ENCODE measurements at regions not wholly inside any gene's neighbourhood (a gene's known extent, or its start where the extent isn't known, plus 50 kb on each side); places are given as distances from the start of the nearest gene placed in this dataset.

GRCh38 chr12:58809064-58809607, 111.2 kb downstream of the LRIG3 start:
- Histone ChIP-seq H3K27me3 (replicated peaks in 1 of 4; ENCODE audit: control extremely low read depth in 1 of 4, control insufficient read depth in 3 of 4, insufficient read depth in 4 of 4, low read length in 3 of 4) (no peaks in the 10 kb centered on the region), H4K20me1 (ENCODE audit: control insufficient read depth, insufficient read depth, low read length, poor library complexity, severe bottlenecking) (no peaks in the 10 kb centered on the region), H3K9ac (ENCODE audit: low read length) (no peak overlapping the region), H3K9me3 (ENCODE audit: control extremely low read depth in 1 of 3, control insufficient read depth in 2 of 3, insufficient read depth in 1 of 3, low read length in 2 of 3) (no peaks in the 10 kb centered on the region), H3K4me2 (replicated peaks; ENCODE audit: low read depth, low read length, poor library complexity, severe bottlenecking) (no peak overlapping the region), H3K4me3 (ENCODE audit: control extremely low read depth in 1 of 5, extremely low read depth in 1 of 5, insufficient read depth in 1 of 5, low read depth in 2 of 5, low read length in 4 of 5) (no peak overlapping the region), H3K79me2 (ENCODE audit: control insufficient read depth, insufficient read depth, low read length) (no peaks in the 10 kb centered on the region), H3K27ac (ENCODE audit: low read length in 2 of 2) (no peak overlapping the region), H3K4me1 (ENCODE audit: control insufficient read depth in 2 of 2, insufficient read depth in 2 of 2, low read length in 2 of 2) (no peaks in the 10 kb centered on the region), H2AFZ (ENCODE audit: insufficient read depth, low read depth, low read length, poor library complexity, severe bottlenecking) (no peak overlapping the region), H3K36me3 (replicated peaks in 1 of 2; ENCODE audit: control extremely low read depth in 1 of 2, control insufficient read depth in 1 of 2, extremely low read depth in 1 of 2, insufficient read depth in 2 of 2, low read length in 1 of 2) (no peaks in the 10 kb centered on the region)
- no peak for DNase-seq
- Mint-ChIP-seq H3K4me3 (no peak overlapping the region), H3K27ac (no peak overlapping the region), H3K9me3 (ENCODE audit: insufficient read depth) (no peaks in the 10 kb centered on the region), H3K4me1 (no peaks in the 10 kb centered on the region), H3K27me3 (no peaks in the 10 kb centered on the region)
- intact Hi-C loops (cut with micrococcal nuclease), result no loop called here
- 94% methylated on average over 2 of the region's 4 CpGs for WGBS (ENCODE audit: insufficient coverage)
- POLR2A ChIA-PET, result no interaction called here
- CTCF ChIA-PET, result no interaction called here
- TF ChIP-seq EZH2 (IDR thresholded peaks at IDR 0.05; ENCODE audit: borderline replicate concordance, insufficient read depth, low read depth, low read length, poor library complexity, severe bottlenecking), result no peak
- no peak for TF ChIP-seq CTCF (IDR thresholded peaks at IDR 0.05)
- ATAC-seq (ENCODE audit: low read depth), result no peak

- Histone ChIP-seq H3K27me3 (replicated peaks in 1 of 4; ENCODE audit: control extremely low read depth in 1 of 4, control insufficient read depth in 3 of 4, insufficient read depth in 4 of 4, low read length in 3 of 4) (no peaks in the 10 kb centered on the region), H3K27ac (ENCODE audit: low read length in 2 of 2) (no peak overlapping the region), H3K36me3 (replicated peaks in 1 of 2; ENCODE audit: control extremely low read depth in 1 of 2, control insufficient read depth in 1 of 2, extremely low read depth in 1 of 2, insufficient read depth in 2 of 2, low read length in 1 of 2) (no peaks in the 10 kb centered on the region), H3K9ac (ENCODE audit: low read length) (no peak overlapping the region), H3K9me3 (ENCODE audit: control extremely low read depth in 1 of 3, control insufficient read depth in 2 of 3, insufficient read depth in 1 of 3, low read length in 2 of 3) (no peaks in the 10 kb centered on the region), H4K20me1 (ENCODE audit: control insufficient read depth, insufficient read depth, low read length, poor library complexity, severe bottlenecking) (no peaks in the 10 kb centered on the region), H2AFZ (ENCODE audit: insufficient read depth, low read depth, low read length, poor library complexity, severe bottlenecking) (no peak overlapping the region), H3K4me1 (ENCODE audit: control insufficient read depth in 2 of 2, insufficient read depth in 2 of 2, low read length in 2 of 2) (no peaks in the 10 kb centered on the region), H3K79me2 (ENCODE audit: control insufficient read depth, insufficient read depth, low read length) (no peaks in the 10 kb centered on the region), H3K4me3 (ENCODE audit: control extremely low read depth in 1 of 5, extremely low read depth in 1 of 5, insufficient read depth in 1 of 5, low read depth in 2 of 5, low read length in 4 of 5) (no peak overlapping the region), H3K4me2 (replicated peaks; ENCODE audit: low read depth, low read length, poor library complexity, severe bottlenecking) (no peak overlapping the region)
- no peak for TF ChIP-seq CTCF (IDR thresholded peaks at IDR 0.05)
- no peak for TF ChIP-seq EZH2 (IDR thresholded peaks at IDR 0.05; ENCODE audit: borderline replicate concordance, insufficient read depth, low read depth, low read length, poor library complexity, severe bottlenecking)
- Mint-ChIP-seq H3K4me1 (no peaks in the 10 kb centered on the region), H3K4me3 (no peak overlapping the region), H3K9me3 (ENCODE audit: insufficient read depth) (no peaks in the 10 kb centered on the region), H3K27ac (no peak overlapping the region), H3K27me3 (no peaks in the 10 kb centered on the region)
- ATAC-seq (ENCODE audit: low read depth), result no peak
- DNase-seq, result no peak
- POLR2A ChIA-PET, result no interaction called here
- WGBS (ENCODE audit: insufficient coverage), result no CpG with 5 or more reads among the region's 2 CpGs
- intact Hi-C loops (cut with micrococcal nuclease), result no loop called here
- CTCF ChIA-PET, result no interaction called here
Observed at GRCh38 chr12:58811346-58811745, 109.0 kb downstream of the LRIG3 start.

Data from B cell (primary cell).